ENCODE measurements at regions not wholly inside any gene's neighbourhood (a gene's known extent, or its start where the extent isn't known, plus 50 kb on each side); places are given as distances from the start of the nearest gene placed in this dataset.

DNA sequence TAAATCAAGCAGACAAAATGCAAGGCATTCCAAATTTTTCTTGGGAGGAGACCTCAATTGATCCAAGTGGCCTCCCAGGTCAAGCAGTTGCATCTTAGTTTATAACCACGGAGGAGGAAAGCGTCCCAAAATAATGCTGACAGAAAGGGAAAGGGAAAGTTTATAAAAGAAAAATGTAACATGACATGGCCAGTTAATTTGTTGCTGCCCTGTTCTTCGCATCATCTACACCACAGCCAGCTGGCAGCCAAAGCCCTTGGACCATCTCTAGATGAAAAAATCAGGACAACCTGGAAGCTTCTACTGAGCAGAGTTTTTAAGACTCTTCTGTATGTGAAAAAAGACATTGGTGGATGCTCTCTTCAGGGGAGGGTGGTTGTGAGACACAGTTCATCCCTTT lies 128.8 kb upstream of the FBXL7 start:
- Histone ChIP-seq H3K18ac (ENCODE audit: low read depth, low read length) (no peak overlapping the region), H3K9me3 (ENCODE audit: control insufficient read depth, insufficient read depth, low read length) (no peaks in the 10 kb centered on the region), H3K56ac (ENCODE audit: extremely low read depth, insufficient read depth, low read length) (no peak overlapping the region), H2BK5ac (ENCODE audit: low read depth, low read length, poor library complexity, severe bottlenecking) (no peak overlapping the region), H2BK120ac (ENCODE audit: low read depth, low read length) (no peak overlapping the region), H3K14ac (replicated peaks; ENCODE audit: low read depth, low read length) (no peak overlapping the region), H3K9me1 (ENCODE audit: insufficient read depth, low read length) (no peaks in the 10 kb centered on the region; the same call in 1 of the 2 replicates), H3K27ac (ENCODE audit: insufficient read depth, low read length) (no peak overlapping the region), H2AK5ac (ENCODE audit: low read depth, low read length) (no peak overlapping the region), H3K4ac (ENCODE audit: low read depth, low read length) (no peak overlapping the region), H4K5ac (ENCODE audit: low read depth, low read length) (no peak overlapping the region), H3K23ac (ENCODE audit: low read depth, low read length) (no peak overlapping the region), H3K79me1 (ENCODE audit: low read depth in 1 of 2, low read length in 2 of 2) (no peaks in the 10 kb centered on the region), H3K9ac (ENCODE audit: low read depth, low read length) (no peak overlapping the region), H4K20me1 (ENCODE audit: insufficient read depth, low read length) (no peaks in the 10 kb centered on the region), H3K36me3 (ENCODE audit: control insufficient read depth, insufficient read depth, low read length) (no peaks in the 10 kb centered on the region), H4K8ac (ENCODE audit: low read depth in 2 of 2, low read length in 2 of 2) (no peak overlapping the region), H2BK20ac (ENCODE audit: low read depth, low read length) (no peak overlapping the region), H2BK15ac (ENCODE audit: low read depth, low read length) (no peak overlapping the region), H3K4me2 (ENCODE audit: low read depth, low read length) (no peak overlapping the region), H4K91ac (ENCODE audit: insufficient read depth, low read depth, low read length) (no peak overlapping the region), H2AFZ (replicated peaks; ENCODE audit: low read length, poor library complexity) (no peak overlapping the region), H3K27me3 (ENCODE audit: control insufficient read depth, insufficient read depth, low read length) (no peaks in the 10 kb centered on the region; the same call in 1 of the 2 replicates), H2AK9ac (replicated peaks; ENCODE audit: low read depth, low read length, poor library complexity) (no peak overlapping the region), H3K4me3 (ENCODE audit: insufficient read depth, low read depth, low read length) (no peak overlapping the region), H3K4me1 (ENCODE audit: control insufficient read depth, insufficient read depth, low read length) (no peaks in the 10 kb centered on the region)
- no TSS peak for BruUV-seq (replicated peaks)
- in situ Hi-C loops (cut with MboI; ENCODE audit: low sequenced_read_pairs), result no loop called here
- DNase-seq (no peak), ATAC-seq (ENCODE audit: low read depth) (no peak)
- CTCF ChIA-PET, result no interaction called here
- TF ChIP-seq MAZ (IDR thresholded peaks at IDR 0.05; ENCODE audit: borderline replicate concordance, low read depth, low read length) (no peak), CEBPB (IDR thresholded peaks at IDR 0.05; ENCODE audit: low read depth, low read length) (no peak), FOS (IDR thresholded peaks at IDR 0.05; ENCODE audit: low read depth, low read length) (no peak), RAD21 (IDR thresholded peaks at IDR 0.05; ENCODE audit: low read length) (no peak), CHD1 (IDR thresholded peaks at IDR 0.05; ENCODE audit: low read depth, low read length) (no peak), BHLHE40 (IDR thresholded peaks at IDR 0.05; ENCODE audit: low read depth, low read length) (no peak), POLR2A (IDR thresholded peaks at IDR 0.05; ENCODE audit: low read depth, low read length) (no peak), RFX5 (IDR thresholded peaks at IDR 0.05; ENCODE audit: low read depth, low read length) (no peak)
- TF ChIP-seq, protein P1, sequence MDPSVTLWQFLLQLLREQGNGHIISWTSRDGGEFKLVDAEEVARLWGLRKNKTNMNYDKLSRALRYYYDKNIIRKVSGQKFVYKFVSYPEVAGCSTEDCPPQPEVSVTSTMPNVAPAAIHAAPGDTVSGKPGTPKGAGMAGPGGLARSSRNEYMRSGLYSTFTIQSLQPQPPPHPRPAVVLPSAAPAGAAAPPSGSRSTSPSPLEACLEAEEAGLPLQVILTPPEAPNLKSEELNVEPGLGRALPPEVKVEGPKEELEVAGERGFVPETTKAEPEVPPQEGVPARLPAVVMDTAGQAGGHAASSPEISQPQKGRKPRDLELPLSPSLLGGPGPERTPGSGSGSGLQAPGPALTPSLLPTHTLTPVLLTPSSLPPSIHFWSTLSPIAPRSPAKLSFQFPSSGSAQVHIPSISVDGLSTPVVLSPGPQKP (IDR thresholded peaks at IDR 0.05; ENCODE audit: borderline replicate concordance, low read depth, low read length), result no peak
- TF ChIP-seq, protein P2, sequence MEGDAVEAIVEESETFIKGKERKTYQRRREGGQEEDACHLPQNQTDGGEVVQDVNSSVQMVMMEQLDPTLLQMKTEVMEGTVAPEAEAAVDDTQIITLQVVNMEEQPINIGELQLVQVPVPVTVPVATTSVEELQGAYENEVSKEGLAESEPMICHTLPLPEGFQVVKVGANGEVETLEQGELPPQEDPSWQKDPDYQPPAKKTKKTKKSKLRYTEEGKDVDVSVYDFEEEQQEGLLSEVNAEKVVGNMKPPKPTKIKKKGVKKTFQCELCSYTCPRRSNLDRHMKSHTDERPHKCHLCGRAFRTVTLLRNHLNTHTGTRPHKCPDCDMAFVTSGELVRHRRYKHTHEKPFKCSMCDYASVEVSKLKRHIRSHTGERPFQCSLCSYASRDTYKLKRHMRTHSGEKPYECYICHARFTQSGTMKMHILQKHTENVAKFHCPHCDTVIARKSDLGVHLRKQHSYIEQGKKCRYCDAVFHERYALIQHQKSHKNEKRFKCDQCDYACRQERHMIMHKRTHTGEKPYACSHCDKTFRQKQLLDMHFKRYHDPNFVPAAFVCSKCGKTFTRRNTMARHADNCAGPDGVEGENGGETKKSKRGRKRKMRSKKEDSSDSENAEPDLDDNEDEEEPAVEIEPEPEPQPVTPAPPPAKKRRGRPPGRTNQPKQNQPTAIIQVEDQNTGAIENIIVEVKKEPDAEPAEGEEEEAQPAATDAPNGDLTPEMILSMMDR (conservative IDR thresholded peaks at IDR 0.05; ENCODE audit: low read depth, low read length), result no peak
- WGBS, 2 experiments (ENCODE audit: extremely low coverage in 2 of 2, insufficient read length in 1 of 2), result no CpG with 5 or more reads among the region's 3 CpGs
- dilution Hi-C loops (cut with HindIII; ENCODE audit: low sequenced_read_pairs, unreplicated experiment), result no loop called here
- intact Hi-C loops (cut with micrococcal nuclease), result no loop called here
- POLR2A ChIA-PET (ENCODE audit: unreplicated experiment), result interaction anchor here (0.6 kb wide), 1 partner anchor 66 kb away, joined by 15 read pairs; no protein-coding TSS in a partner anchor

Data from IMR-90 (cell line).